WTC11 (cell line): ENCODE measurements at regions not wholly inside any gene's neighbourhood (a gene's known extent, or its start where the extent isn't known, plus 50 kb on each side); places are given as distances from the start of the nearest gene placed in this dataset.

Experiments used
- CBFB ChIP-seq: sonication (generic); formaldehyde crosslinking; IDR thresholded peaks from 2 replicates; pipeline ENCODE4 v1.8.1; 2022; ENCODE audit warnings: mild to moderate bottlenecking, low read depth, missing genetic modification reagents
- ESRRA ChIP-seq: sonication (generic); formaldehyde crosslinking; IDR thresholded peaks from 2 replicates; pipeline ENCODE4 v1.8.1; 2022; ENCODE audit warnings: mild to moderate bottlenecking, missing genetic modification reagents, borderline replicate concordance
- FOXJ3 ChIP-seq: sonication (generic); formaldehyde crosslinking; IDR thresholded peaks from 2 replicates; pipeline ENCODE4 v1.9.0; 2021; ENCODE audit warnings: missing genetic modification reagents, mild to moderate bottlenecking, borderline replicate concordance
- GABPB1 ChIP-seq: sonication (generic); formaldehyde crosslinking; IDR thresholded peaks from 2 replicates; pipeline ENCODE4 v1.8.1; 2023; ENCODE audit warnings: mild to moderate bottlenecking, missing genetic modification reagents
- KAT7 ChIP-seq: sonication (generic); formaldehyde crosslinking; IDR thresholded peaks from 2 replicates; pipeline ENCODE4 v1.8.1; 2023; ENCODE audit warnings: missing genetic modification reagents, mild to moderate bottlenecking, borderline replicate concordance
- ZNF423 ChIP-seq: fragments of 250-450 bp; sonication (Bioruptor Pico); IDR thresholded peaks from 2 replicates; pipeline ENCODE4 v2.1.2; 2022; ENCODE audit warnings: mild to moderate bottlenecking, moderate library complexity
- TF ChIP-seq, protein P1 (sequence below): fragments of 200-600 bp; IDR thresholded peaks from 2 replicates; pipeline ENCODE4 v1.8.0; 2022; ENCODE audit warnings: antibody characterized with exemption
- TF ChIP-seq, protein P2 (sequence below): sonication (generic); formaldehyde crosslinking; IDR thresholded peaks from 2 replicates; pipeline ENCODE4 v1.8.0; 2022; ENCODE audit warnings: mild to moderate bottlenecking, missing genetic modification reagents
- TF ChIP-seq, protein P3 (sequence below): sonication (generic); formaldehyde crosslinking; IDR thresholded peaks from 2 replicates; pipeline ENCODE4 v1.8.0; 2023; ENCODE audit warnings: missing genetic modification reagents

DNA sequence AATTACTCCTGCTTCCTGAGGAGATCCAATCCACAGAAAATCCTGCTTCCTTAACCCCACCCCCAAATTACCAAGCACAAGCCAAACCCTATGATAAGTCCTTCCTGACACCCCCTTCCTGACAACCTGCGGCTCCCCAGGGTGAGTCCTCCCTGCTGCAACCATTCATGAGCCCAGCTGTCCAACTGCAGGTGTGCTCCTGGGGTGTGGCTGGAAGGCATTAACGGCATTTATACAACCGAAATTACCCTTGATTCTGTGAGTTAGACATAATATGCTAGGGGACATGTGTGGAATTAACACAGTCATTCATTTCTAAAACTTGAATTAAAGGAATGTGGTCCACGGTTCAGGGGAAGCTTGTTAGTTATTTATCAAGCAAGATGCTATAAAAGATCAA is 119.0 kb upstream of the ALKAL2 start:
- no peak for TF ChIP-seq GABPB1 (CRISPR knock-in tag)
- TF ChIP-seq KAT7 (CRISPR knock-in tag) = no peak
- TF ChIP-seq, protein P1, sequence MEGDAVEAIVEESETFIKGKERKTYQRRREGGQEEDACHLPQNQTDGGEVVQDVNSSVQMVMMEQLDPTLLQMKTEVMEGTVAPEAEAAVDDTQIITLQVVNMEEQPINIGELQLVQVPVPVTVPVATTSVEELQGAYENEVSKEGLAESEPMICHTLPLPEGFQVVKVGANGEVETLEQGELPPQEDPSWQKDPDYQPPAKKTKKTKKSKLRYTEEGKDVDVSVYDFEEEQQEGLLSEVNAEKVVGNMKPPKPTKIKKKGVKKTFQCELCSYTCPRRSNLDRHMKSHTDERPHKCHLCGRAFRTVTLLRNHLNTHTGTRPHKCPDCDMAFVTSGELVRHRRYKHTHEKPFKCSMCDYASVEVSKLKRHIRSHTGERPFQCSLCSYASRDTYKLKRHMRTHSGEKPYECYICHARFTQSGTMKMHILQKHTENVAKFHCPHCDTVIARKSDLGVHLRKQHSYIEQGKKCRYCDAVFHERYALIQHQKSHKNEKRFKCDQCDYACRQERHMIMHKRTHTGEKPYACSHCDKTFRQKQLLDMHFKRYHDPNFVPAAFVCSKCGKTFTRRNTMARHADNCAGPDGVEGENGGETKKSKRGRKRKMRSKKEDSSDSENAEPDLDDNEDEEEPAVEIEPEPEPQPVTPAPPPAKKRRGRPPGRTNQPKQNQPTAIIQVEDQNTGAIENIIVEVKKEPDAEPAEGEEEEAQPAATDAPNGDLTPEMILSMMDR = no peak
- no peak for TF ChIP-seq CBFB (CRISPR knock-in tag)
- no peak for TF ChIP-seq FOXJ3 (CRISPR knock-in tag)
- no peak for TF ChIP-seq ZNF423 (CRISPR knock-in tag)
- no peak for TF ChIP-seq ESRRA
- TF ChIP-seq, protein P2, sequence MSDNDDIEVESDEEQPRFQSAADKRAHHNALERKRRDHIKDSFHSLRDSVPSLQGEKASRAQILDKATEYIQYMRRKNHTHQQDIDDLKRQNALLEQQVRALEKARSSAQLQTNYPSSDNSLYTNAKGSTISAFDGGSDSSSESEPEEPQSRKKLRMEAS (CRISPR knock-in tag) = no peak
- TF ChIP-seq, protein P3, sequence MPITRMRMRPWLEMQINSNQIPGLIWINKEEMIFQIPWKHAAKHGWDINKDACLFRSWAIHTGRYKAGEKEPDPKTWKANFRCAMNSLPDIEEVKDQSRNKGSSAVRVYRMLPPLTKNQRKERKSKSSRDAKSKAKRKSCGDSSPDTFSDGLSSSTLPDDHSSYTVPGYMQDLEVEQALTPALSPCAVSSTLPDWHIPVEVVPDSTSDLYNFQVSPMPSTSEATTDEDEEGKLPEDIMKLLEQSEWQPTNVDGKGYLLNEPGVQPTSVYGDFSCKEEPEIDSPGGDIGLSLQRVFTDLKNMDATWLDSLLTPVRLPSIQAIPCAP (CRISPR knock-in tag) = no peak
